ENCODE measurements at regions not wholly inside any gene's neighbourhood (a gene's known extent, or its start where the extent isn't known, plus 50 kb on each side); places are given as distances from the start of the nearest gene placed in this dataset.

- H3K36me3 ChIP-seq (ENCODE audit: low read depth), result no peaks in the 10 kb centered on the region
- no peak overlapping the region for H2AFZ ChIP-seq
- no peaks in the 10 kb centered on the region for H3K79me2 ChIP-seq (ENCODE audit: low read depth)
- no peaks in the 10 kb centered on the region for H4K20me1 ChIP-seq (ENCODE audit: insufficient read depth)
- intact Hi-C loops (cut with micrococcal nuclease; ENCODE audit: unreplicated experiment), result no loop called here
- DNase-seq, result no peak
- no peak overlapping the region for H3K27ac ChIP-seq
- no peak for TF ChIP-seq EZH2 (IDR thresholded peaks at IDR 0.05; ENCODE audit: low read depth)
- TF ChIP-seq CTCF (conservative IDR thresholded peaks at IDR 0.05), result no peak
- no peaks in the 10 kb centered on the region for H3F3A ChIP-seq (ENCODE audit: insufficient read depth, low read depth)
- no peaks in the 10 kb centered on the region for H3K27me3 ChIP-seq (ENCODE audit: insufficient read depth, low read depth)
- no peak overlapping the region for H3K4me2 ChIP-seq
- no peaks in the 10 kb centered on the region for H3K9me3 ChIP-seq (ENCODE audit: insufficient read depth, low read depth)
- no peak overlapping the region for H3K4me3 ChIP-seq
- ChIA-PET CTCF (no interaction called here), POLR2A (ENCODE audit: unreplicated experiment) (no interaction called here)
- BruUV-seq (replicated peaks), result no TSS peak
- no peaks in the 10 kb centered on the region for H3K4me1 ChIP-seq (replicated peaks; ENCODE audit: insufficient read depth)
- no peaks in the 10 kb centered on the region for H3K9me2 ChIP-seq (ENCODE audit: insufficient read depth)
Observed at GRCh38 chr14:86402545-86402944, 872.6 kb downstream of the FLRT2 start.

- no TSS peak for BruUV-seq (replicated peaks)
- DNase-seq, result no peak
- H3K4me3 ChIP-seq, result no peak overlapping the region
- ChIA-PET CTCF (no interaction called here), POLR2A (ENCODE audit: unreplicated experiment) (no interaction called here)
- no peak overlapping the region for H3K27ac ChIP-seq
- H3K4me1 ChIP-seq (replicated peaks; ENCODE audit: insufficient read depth), result no peaks in the 10 kb centered on the region
- no peak for TF ChIP-seq EZH2 (IDR thresholded peaks at IDR 0.05; ENCODE audit: low read depth)
- no peak for TF ChIP-seq CTCF (conservative IDR thresholded peaks at IDR 0.05)
- H3K79me2 ChIP-seq (ENCODE audit: low read depth), result no peaks in the 10 kb centered on the region
- H3K36me3 ChIP-seq (ENCODE audit: low read depth), result no peaks in the 10 kb centered on the region
- H4K20me1 ChIP-seq (ENCODE audit: insufficient read depth), result no peaks in the 10 kb centered on the region
- intact Hi-C loops (cut with micrococcal nuclease; ENCODE audit: unreplicated experiment), result no loop called here
- H2AFZ ChIP-seq, result no peak overlapping the region
- no peaks in the 10 kb centered on the region for H3F3A ChIP-seq (ENCODE audit: insufficient read depth, low read depth)
- H3K27me3 ChIP-seq (ENCODE audit: insufficient read depth, low read depth), result no peaks in the 10 kb centered on the region
- no peaks in the 10 kb centered on the region for H3K9me3 ChIP-seq (ENCODE audit: insufficient read depth, low read depth)
- no peaks in the 10 kb centered on the region for H3K9me2 ChIP-seq (ENCODE audit: insufficient read depth)
- no peak overlapping the region for H3K4me2 ChIP-seq
Observed at GRCh38 chr14:86391085-86391484, 861.1 kb downstream of the FLRT2 start.

- no peak for DNase-seq
- ChIA-PET POLR2A (ENCODE audit: unreplicated experiment) (no interaction called here), CTCF (no interaction called here)
- H3F3A ChIP-seq (ENCODE audit: insufficient read depth, low read depth), result no peaks in the 10 kb centered on the region
- no peak overlapping the region for H3K27ac ChIP-seq
- no peaks in the 10 kb centered on the region for H3K79me2 ChIP-seq (ENCODE audit: low read depth)
- no peaks in the 10 kb centered on the region for H3K9me3 ChIP-seq (ENCODE audit: insufficient read depth, low read depth)
- H2AFZ ChIP-seq, result no peak overlapping the region
- no peaks in the 10 kb centered on the region for H3K27me3 ChIP-seq (ENCODE audit: insufficient read depth, low read depth)
- H3K9me2 ChIP-seq (ENCODE audit: insufficient read depth), result no peaks in the 10 kb centered on the region
- H3K4me2 ChIP-seq, result no peak overlapping the region
- intact Hi-C loops (cut with micrococcal nuclease; ENCODE audit: unreplicated experiment), result no loop called here
- no TSS peak for BruUV-seq (replicated peaks)
- H3K36me3 ChIP-seq (ENCODE audit: low read depth), result no peaks in the 10 kb centered on the region
- H4K20me1 ChIP-seq (ENCODE audit: insufficient read depth), result no peaks in the 10 kb centered on the region
- no peak overlapping the region for H3K4me3 ChIP-seq
- no peak for TF ChIP-seq EZH2 (IDR thresholded peaks at IDR 0.05; ENCODE audit: low read depth)
- TF ChIP-seq CTCF (conservative IDR thresholded peaks at IDR 0.05), result no peak
- no peaks in the 10 kb centered on the region for H3K4me1 ChIP-seq (replicated peaks; ENCODE audit: insufficient read depth)
Observed at GRCh38 chr14:86388216-86388615, 858.3 kb downstream of the FLRT2 start.

Measured in PC-9 (cell line).